AG10803 (cell line): ENCODE measurements at regions not wholly inside any gene's neighbourhood (a gene's known extent, or its start where the extent isn't known, plus 50 kb on each side); places are given as distances from the start of the nearest gene placed in this dataset.

Experiments used
- DNase-seq: peaks from one replicate; pipeline ENCODE4 v3.0.0; 2010; ENCODE audit warnings: low read depth
- H3K4me3 ChIP-seq: 2 replicates; pipeline ENCODE4 v1.5.1; 2011; ENCODE audit warnings: mild to moderate bottlenecking, low read length, control low read depth
- TF ChIP-seq, protein P1 (sequence below): conservative IDR thresholded peaks from 2 replicates; pipeline ENCODE4 v1.5.1; 2011; ENCODE audit warnings: mild to moderate bottlenecking, low read length, control low read depth, inconsistent platforms

DNA sequence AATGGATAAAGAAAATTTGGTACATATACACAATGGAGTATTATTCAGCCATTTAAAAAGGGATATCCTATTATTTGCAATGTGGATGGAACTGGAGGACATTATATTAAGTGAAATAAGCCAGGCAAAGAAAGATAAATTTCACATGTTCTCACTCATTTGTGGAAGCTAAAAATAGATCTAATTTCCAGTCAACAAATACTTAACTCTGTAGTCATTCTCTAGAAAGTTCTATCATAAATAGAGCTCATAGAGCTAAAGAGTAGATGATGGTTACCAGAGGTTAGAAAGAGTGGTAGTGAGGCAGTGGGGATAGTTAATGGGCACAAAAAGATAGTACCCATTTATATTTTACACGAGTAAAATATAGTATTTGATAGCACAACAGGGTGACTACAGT lies 104.2 kb upstream of the SLC13A1 start:
- TF ChIP-seq, protein P1, sequence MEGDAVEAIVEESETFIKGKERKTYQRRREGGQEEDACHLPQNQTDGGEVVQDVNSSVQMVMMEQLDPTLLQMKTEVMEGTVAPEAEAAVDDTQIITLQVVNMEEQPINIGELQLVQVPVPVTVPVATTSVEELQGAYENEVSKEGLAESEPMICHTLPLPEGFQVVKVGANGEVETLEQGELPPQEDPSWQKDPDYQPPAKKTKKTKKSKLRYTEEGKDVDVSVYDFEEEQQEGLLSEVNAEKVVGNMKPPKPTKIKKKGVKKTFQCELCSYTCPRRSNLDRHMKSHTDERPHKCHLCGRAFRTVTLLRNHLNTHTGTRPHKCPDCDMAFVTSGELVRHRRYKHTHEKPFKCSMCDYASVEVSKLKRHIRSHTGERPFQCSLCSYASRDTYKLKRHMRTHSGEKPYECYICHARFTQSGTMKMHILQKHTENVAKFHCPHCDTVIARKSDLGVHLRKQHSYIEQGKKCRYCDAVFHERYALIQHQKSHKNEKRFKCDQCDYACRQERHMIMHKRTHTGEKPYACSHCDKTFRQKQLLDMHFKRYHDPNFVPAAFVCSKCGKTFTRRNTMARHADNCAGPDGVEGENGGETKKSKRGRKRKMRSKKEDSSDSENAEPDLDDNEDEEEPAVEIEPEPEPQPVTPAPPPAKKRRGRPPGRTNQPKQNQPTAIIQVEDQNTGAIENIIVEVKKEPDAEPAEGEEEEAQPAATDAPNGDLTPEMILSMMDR: no peak
- no peak for DNase-seq
- no peak overlapping the region for H3K4me3 ChIP-seq

DNA sequence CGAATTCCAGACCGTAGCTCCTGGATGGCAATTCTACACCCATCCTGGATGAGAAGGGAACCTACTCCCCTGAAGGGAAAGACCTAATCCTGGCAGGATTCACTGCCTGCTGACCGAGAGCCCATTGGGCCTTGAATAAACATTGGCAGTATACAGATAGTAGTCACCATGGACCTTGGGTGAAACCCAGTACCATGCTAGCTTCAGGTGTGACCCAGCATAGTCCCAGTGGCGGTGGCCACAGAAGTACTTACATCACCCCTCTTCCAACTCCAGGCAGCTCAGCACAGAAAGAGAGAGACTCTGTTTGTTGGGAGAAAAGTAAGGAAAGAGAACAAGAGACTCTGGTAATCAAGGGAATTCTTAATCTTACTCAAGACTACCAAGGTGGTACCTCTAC lies 97.2 kb upstream of the SLC13A1 start:
- TF ChIP-seq, protein P1: no peak
- DNase-seq: no peak
- no peak overlapping the region for H3K4me3 ChIP-seq

DNA sequence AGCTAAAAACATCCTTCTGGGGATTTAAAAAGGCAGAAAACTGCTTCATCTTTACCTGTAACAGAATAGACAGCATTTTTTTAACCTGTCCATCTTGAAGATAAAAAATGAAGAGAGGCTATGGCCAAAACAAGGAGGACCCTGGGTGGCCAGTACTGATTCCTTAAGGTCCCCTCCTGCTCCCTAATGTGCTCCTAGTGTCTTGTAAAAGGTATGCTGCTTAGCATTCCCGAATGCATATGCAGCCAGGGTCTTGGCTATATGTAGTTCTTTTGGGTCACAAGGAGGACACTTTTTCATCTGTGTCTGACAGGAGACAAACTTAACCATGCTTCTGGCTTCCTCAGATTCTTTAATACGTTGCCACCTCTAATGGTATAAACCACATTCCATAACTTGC lies 93.9 kb upstream of the SLC13A1 start:
- TF ChIP-seq, protein P1: no peak
- H3K4me3 ChIP-seq: no peak overlapping the region
- no peak for DNase-seq

DNA sequence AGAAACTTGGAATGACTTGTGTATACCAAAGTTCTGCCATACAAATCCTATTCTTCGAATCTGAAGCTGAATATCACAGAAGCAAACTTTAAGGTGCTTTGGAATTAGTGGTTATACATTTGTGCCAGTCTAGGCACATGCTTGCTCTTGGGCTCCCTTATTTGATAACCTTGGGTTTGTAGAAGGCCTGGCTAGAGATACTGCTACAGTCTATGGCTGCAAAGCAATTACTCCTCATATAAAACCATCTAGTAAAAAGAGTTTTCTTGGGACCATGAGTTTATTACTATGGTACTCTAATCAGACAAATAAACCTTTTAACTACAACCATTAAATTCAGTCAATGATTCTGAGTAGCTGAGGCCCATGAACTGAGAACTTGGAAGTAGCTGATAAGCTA lies 92.5 kb upstream of the SLC13A1 start:
- no peak for DNase-seq
- TF ChIP-seq, protein P1: no peak
- no peak overlapping the region for H3K4me3 ChIP-seq

DNA sequence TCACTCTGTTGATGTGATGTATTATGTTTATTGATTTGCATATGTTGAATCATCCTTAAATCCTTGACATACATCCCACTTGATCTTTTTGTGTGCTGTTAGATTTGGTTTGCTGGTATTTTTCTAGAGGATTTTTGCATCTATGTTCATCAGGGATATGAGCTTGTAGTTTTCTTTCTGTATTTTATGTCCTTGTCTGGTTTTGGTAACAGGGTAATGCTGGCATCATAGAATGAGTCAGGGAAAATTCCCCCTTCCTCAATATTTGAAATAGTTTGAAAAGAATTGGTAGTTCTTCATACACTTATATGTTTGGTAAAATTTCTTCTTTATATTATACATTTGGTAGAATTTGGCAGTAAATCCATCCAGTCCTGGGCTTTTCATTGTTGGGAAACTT lies 89.4 kb upstream of the SLC13A1 start:
- DNase-seq: no peak

DNA sequence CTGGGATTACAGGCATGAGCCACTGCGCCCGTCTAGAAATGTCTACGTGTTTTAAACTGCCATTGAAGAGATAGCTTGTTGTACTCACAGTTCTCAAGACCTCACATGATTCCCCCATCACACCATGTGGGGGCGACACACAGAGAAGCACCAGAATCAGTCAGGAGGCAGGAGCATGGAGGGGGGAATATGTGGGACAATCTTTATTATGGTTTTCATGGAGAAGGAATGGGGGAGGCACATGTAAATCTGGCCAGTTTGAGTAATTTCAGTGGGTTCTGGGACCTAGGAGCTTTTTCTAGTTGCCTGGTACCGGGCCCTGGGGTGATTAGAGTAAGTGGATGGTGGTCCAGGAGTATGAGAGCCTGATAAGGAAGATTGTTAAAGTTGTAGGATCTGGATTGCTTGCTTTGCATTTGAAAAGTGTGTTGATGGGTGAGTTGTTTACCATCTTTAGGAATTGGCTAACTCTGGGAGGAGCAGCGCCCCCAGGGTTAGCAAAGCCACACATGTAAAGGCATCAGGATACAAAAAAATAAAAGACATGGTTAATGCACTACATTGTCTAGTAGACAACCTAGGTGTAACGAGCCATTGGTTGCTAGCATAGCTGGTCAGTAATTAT lies 85.4 kb upstream of the SLC13A1 start:
- no peak overlapping the region for H3K4me3 ChIP-seq
- no peak for DNase-seq
- TF ChIP-seq, protein P1: no peak

More for the DNA sequence above, 89.4 kb upstream of the SLC13A1 start:
- H3K4me3 ChIP-seq: no peak overlapping the region
- TF ChIP-seq, protein P1: no peak

DNA sequence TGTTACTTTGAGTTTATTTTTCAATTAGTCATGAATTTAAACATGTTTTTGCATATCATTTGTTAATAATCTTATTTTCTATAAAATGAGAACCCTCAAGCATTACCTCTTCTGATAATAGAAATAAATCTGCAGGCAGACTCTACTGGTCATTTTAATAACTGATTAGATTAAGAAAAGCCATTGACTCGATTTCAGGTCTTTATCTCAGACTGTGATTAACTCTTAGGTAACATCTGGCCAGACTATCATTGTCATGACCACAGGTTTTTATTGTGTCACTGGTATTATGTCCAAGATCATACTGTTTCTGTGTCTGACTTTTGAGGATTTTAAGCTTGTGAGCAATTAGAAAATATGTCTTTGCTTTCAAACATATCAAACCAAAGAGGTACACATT lies 83.6 kb upstream of the SLC13A1 start:
- no peak for DNase-seq
- TF ChIP-seq, protein P1: no peak
- no peak overlapping the region for H3K4me3 ChIP-seq
